OCI-LY7 (cell line): ENCODE measurements at regions not wholly inside any gene's neighbourhood (a gene's known extent, or its start where the extent isn't known, plus 50 kb on each side); places are given as distances from the start of the nearest gene placed in this dataset.

Experiments used
- BruUV-seq: library from RNA; stranded (reverse); fragments of 400-500 nt; replicated peaks from 2 replicates; lab custom pipeline; 2021; lab: Mats Ljungman, UMichigan
- CTCF ChIA-PET: fragments of 300-600 bp; sonication (Branson Sonifier 250); formaldehyde crosslinking; loops from one replicate; lab custom pipeline; 2022; ENCODE audit warnings: antibody characterized with exemption; ENCODE audit not compliant: unreplicated experiment; lab: Charles Lee
- POLR2A ChIA-PET: fragments of 300-600 bp; sonication (Branson Sonifier 250); formaldehyde crosslinking; loops from one replicate; lab custom pipeline; 2022; ENCODE audit warnings: antibody characterized with exemption; lab: Charles Lee
- DNase-seq: peaks from one replicate; pipeline ENCODE4 v3.0.0-alpha.2; 2015; ENCODE audit warnings: low spot score
- H2AFZ ChIP-seq: fragments of 200-600 bp; sonication (generic), shearing (Covaris generic); 2 replicates; pipeline ENCODE4 v1.6.1; 2014; ENCODE audit warnings: mild to moderate bottlenecking, antibody characterized with exemption, low read length, moderate library complexity
- H3K27ac ChIP-seq: fragments of 200-600 bp; sonication (generic); 2 replicates; pipeline ENCODE4 v1.5.1; 2014; ENCODE audit warnings: mixed run types, low read depth, mild to moderate bottlenecking, moderate library complexity, low read length, inconsistent platforms; ENCODE audit not compliant: poor library complexity, severe bottlenecking
- H3K36me3 ChIP-seq: fragments of 200-600 bp; sonication (generic); 2 replicates; pipeline ENCODE4 v1.6.1; 2014; ENCODE audit warnings: mild to moderate bottlenecking, antibody characterized with exemption, low read length, moderate library complexity, mixed read lengths; ENCODE audit not compliant: insufficient read depth
- H3K4me1 ChIP-seq: fragments of 200-600 bp; sonication (generic); 2 replicates; pipeline ENCODE4 v1.5.1; 2014; ENCODE audit warnings: mild to moderate bottlenecking, low read length; ENCODE audit not compliant: insufficient read depth, poor library complexity, severe bottlenecking
- H3K4me2 ChIP-seq: fragments of 200-600 bp; sonication (generic); 2 replicates; pipeline ENCODE4 v1.6.1; 2014; ENCODE audit warnings: mild to moderate bottlenecking, low read length
- H3K4me3 ChIP-seq: fragments of 200-600 bp; sonication (generic); 2 replicates; pipeline ENCODE4 v1.5.1; 2014; ENCODE audit warnings: mild to moderate bottlenecking, low read depth, low read length; ENCODE audit not compliant: poor library complexity, severe bottlenecking
- H3K79me2 ChIP-seq: fragments of 200-600 bp; sonication (generic); 2 replicates; pipeline ENCODE4 v1.6.1; 2016; ENCODE audit warnings: low read depth, mild to moderate bottlenecking, low read length, moderate library complexity, mixed read lengths; ENCODE audit not compliant: insufficient read depth
- H3K9me2 ChIP-seq: fragments of 200-600 bp; sonication (generic); 2 replicates; pipeline ENCODE4 v1.6.1; 2016; ENCODE audit warnings: mild to moderate bottlenecking, low read length, mixed read lengths; ENCODE audit not compliant: insufficient read depth
- H3K9me3 ChIP-seq: fragments of 200-600 bp; sonication (generic); 2 replicates; pipeline ENCODE4 v1.6.1; 2014; ENCODE audit warnings: mild to moderate bottlenecking, mixed run types, low read length, mixed read lengths
- H4K20me1 ChIP-seq: fragments of 200-600 bp; sonication (generic); 2 replicates; pipeline ENCODE4 v1.6.1; 2014; ENCODE audit warnings: mild to moderate bottlenecking, antibody characterized with exemption, low read length, moderate library complexity, mixed read lengths; ENCODE audit not compliant: insufficient read depth
- EZH2phosphoT487 ChIP-seq: fragments of 200-600 bp; sonication (generic); IDR thresholded peaks from 2 replicates; pipeline ENCODE4 v1.6.1; 2018; ENCODE audit warnings: low read depth, borderline replicate concordance, mild to moderate bottlenecking, mixed run types, antibody characterized with exemption, low read length, moderate library complexity, mixed read lengths
- intact Hi-C: fragments of 100-400 bp; cut with micrococcal nuclease; formaldehyde crosslinking; loops from one replicate; pipeline ENCODE4 v1.10.0; 2022; ENCODE audit not compliant: unreplicated experiment
- TF ChIP-seq, protein P1 (sequence below): fragments of 200-600 bp; sonication (generic); conservative IDR thresholded peaks from 2 replicates; pipeline ENCODE4 v1.5.1; 2014; ENCODE audit warnings: mild to moderate bottlenecking, antibody characterized with exemption, low read length, moderate library complexity, mixed read lengths

DNA sequence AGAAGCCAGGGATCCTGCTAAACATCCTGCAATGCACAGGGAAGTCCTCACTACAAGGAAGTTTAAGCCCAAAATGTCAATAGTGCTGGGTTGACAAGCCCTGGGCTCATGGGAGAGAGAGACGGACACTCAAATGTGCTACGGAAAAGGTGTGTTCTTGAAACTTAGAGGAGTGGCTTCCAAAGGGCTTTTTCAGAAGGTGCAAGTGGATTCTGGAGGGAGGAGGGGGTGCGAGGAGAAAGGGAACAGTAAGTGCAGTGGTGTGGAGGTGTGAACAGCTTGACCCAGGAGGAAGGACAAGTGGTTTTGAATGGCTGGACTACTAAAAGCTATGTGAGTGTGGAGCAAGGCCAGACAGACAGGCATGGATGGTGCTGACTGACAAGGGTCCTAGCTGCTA is 50.4 kb upstream of the CECR2 start:
- Histone ChIP-seq H3K4me1 (no peaks in the 10 kb centered on the region), H3K36me3 (no peaks in the 10 kb centered on the region), H3K9me3 (no peaks in the 10 kb centered on the region), H4K20me1 (no peaks in the 10 kb centered on the region), H3K4me3 (no peak overlapping the region), H3K9me2 (no peaks in the 10 kb centered on the region), H3K4me2 (no peak overlapping the region), H3K79me2 (no peaks in the 10 kb centered on the region), H3K27ac (no peak overlapping the region), H2AFZ (no peak overlapping the region)
- TF ChIP-seq, protein P1, sequence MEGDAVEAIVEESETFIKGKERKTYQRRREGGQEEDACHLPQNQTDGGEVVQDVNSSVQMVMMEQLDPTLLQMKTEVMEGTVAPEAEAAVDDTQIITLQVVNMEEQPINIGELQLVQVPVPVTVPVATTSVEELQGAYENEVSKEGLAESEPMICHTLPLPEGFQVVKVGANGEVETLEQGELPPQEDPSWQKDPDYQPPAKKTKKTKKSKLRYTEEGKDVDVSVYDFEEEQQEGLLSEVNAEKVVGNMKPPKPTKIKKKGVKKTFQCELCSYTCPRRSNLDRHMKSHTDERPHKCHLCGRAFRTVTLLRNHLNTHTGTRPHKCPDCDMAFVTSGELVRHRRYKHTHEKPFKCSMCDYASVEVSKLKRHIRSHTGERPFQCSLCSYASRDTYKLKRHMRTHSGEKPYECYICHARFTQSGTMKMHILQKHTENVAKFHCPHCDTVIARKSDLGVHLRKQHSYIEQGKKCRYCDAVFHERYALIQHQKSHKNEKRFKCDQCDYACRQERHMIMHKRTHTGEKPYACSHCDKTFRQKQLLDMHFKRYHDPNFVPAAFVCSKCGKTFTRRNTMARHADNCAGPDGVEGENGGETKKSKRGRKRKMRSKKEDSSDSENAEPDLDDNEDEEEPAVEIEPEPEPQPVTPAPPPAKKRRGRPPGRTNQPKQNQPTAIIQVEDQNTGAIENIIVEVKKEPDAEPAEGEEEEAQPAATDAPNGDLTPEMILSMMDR = no peak
- TF ChIP-seq EZH2phosphoT487 = no peak
- intact Hi-C loops = no loop called here
- no peak for DNase-seq
- CTCF ChIA-PET = no interaction called here
- no TSS peak for BruUV-seq
- POLR2A ChIA-PET = no interaction called here

DNA sequence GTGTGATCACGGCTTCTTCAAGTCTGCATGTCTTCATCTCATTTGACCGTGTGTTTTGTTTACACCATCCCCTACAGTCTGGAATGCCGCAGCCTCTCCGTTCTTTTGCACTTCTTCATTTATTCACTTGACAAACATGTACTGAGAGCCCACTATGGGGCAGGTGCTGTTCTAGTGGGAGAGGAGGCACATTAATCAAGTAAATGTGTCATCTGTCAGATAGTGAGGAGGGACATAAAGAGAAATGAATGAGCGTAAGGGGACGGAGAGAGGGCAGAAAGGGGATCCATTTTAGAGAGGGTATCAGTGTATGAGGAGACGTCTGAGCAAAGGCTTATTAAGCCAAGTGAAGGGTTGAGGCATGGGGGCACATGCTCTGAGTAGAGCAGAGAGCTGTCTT is 54.0 kb upstream of the CECR2 start:
- no peak overlapping the region for H3K27ac ChIP-seq
- H3K9me2 ChIP-seq = no peaks in the 10 kb centered on the region
- H3K36me3 ChIP-seq = no peaks in the 10 kb centered on the region
- intact Hi-C loops = no loop called here
- no peaks in the 10 kb centered on the region for H3K4me1 ChIP-seq
- no peak for DNase-seq
- no peaks in the 10 kb centered on the region for H4K20me1 ChIP-seq
- no peaks in the 10 kb centered on the region for H3K9me3 ChIP-seq
- no peak overlapping the region for H3K4me2 ChIP-seq
- H2AFZ ChIP-seq = no peak overlapping the region
- H3K79me2 ChIP-seq = no peaks in the 10 kb centered on the region
- POLR2A ChIA-PET = no interaction called here
- TF ChIP-seq EZH2phosphoT487 = no peak
- TF ChIP-seq, protein P1 = no peak
- CTCF ChIA-PET = no interaction called here
- no peak overlapping the region for H3K4me3 ChIP-seq
- BruUV-seq = no TSS peak

DNA sequence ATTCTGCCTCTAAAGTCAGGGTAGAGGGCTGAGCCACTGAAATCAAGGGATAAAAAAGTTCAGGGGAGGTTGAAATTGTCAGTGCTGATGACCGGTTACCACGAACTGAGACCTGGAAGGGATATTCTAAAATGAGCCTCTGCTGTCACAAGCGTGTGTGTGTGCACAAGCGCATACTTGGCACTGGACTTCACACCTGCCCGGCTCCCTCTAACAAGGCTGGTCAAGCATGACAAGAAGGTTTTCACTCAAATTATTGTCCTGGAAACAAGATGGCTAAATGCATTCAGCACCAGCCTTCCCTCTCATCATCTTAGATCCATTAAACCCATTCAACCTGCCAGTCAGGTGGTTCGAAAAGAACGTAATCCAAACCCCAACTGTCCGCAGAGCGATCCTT is 54.8 kb upstream of the CECR2 start:
- no peak for DNase-seq
- H3K79me2 ChIP-seq = no peaks in the 10 kb centered on the region
- H2AFZ ChIP-seq = no peak overlapping the region
- no peaks in the 10 kb centered on the region for H3K9me3 ChIP-seq
- H3K9me2 ChIP-seq = no peaks in the 10 kb centered on the region
- intact Hi-C loops = no loop called here
- TF ChIP-seq, protein P1 = no peak
- no peak for TF ChIP-seq EZH2phosphoT487
- H3K27ac ChIP-seq = no peak overlapping the region
- no TSS peak for BruUV-seq
- H3K4me1 ChIP-seq = no peaks in the 10 kb centered on the region
- no peak overlapping the region for H3K4me3 ChIP-seq
- CTCF ChIA-PET = no interaction called here
- H4K20me1 ChIP-seq = no peaks in the 10 kb centered on the region
- no peaks in the 10 kb centered on the region for H3K36me3 ChIP-seq
- POLR2A ChIA-PET = no interaction called here
- no peak overlapping the region for H3K4me2 ChIP-seq
